GM19397 (cell line): ENCODE measurements at regions not wholly inside any gene's neighbourhood (a gene's known extent, or its start where the extent isn't known, plus 50 kb on each side); places are given as distances from the start of the nearest gene placed in this dataset.
"Not testable (repeated sequence)": the region's sequence is repeated elsewhere in the genome, so short reads cannot be mapped to it uniquely, and the experiment has no call there.

ENCODE experiments used
- ATAC-seq: cut with Tn5 transposase; IDR thresholded peaks from one replicate; pipeline ENCODE4 v1.9.1; 2021; ENCODE audit warnings: mild to moderate bottlenecking, moderate library complexity; ENCODE audit not compliant: unreplicated experiment

DNA sequence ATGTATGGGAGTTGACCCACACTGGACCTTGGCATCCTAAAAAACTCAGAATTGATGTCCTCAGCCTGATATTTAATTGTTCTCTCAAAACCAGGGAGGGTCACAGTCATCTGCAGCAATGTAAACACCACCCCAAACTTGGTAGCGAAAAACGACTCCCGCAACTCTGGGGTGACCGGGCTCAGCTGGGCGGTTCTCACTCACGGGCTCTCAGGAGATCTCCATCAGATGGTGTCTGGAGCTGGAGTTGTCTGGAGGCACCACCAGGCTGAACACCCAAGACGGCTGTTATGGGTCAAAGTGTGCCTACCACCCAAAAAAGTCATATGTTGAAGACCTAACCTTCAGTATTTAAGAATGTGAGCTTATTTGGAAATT, 50.9 kb upstream of the NXT1 start:
- ATAC-seq = no peak

DNA sequence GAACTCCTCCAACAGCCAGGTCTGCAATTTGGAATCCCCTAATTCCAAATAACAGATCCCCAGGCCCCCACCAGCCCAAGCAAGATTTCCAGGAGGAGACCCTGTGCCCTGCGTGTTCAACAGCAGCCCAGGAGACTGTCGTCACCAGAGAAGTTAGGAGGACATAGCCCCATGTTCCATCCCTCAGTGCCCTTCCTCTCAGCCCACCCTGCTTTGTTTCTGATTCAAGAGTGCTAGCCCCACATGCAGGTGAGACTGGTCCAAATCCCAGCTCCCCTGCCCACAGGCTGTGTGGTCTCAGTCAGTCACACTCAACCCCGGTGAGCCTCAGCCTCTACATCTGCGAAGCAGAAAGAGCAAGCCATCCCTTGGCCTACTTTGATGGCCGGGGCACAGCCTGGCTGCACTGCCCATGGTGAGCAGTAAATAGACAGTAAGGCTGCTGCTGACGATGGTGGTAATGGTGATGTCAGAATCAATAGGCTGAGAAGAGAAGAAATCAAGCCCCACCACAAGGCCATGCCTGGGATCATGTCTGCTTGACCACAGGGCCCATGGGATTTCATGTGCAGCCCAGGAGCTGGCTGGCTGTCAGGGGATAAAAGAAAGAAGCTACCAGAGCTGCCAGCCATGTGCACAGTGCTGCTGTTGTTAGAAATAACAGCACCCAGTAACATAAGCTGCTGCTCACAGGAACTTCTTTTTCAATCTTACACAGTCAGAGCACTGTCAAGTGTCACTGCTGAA, 51.5 kb upstream of the NXT1 start:
- no peak for ATAC-seq

DNA sequence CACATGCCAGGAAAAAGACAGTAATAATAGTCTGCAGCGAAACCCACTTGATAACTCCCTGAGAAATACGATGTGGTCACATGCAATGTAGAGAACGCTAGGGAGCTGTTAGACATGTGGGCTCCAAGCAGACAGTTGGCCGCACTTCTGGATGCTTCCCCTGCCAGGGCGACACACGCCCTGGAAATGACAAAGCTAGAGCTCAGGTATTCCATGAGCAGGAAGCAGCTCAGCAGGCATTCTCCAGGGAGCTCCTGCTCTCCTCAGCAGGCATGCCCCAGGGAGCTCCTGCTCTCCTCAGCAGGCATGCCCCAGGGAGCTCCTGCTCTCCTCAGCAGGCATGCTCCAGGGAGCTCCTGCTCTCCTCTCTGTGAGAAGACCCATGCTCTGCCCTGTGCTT, 52.4 kb upstream of the NXT1 start:
- ATAC-seq = no peak

DNA sequence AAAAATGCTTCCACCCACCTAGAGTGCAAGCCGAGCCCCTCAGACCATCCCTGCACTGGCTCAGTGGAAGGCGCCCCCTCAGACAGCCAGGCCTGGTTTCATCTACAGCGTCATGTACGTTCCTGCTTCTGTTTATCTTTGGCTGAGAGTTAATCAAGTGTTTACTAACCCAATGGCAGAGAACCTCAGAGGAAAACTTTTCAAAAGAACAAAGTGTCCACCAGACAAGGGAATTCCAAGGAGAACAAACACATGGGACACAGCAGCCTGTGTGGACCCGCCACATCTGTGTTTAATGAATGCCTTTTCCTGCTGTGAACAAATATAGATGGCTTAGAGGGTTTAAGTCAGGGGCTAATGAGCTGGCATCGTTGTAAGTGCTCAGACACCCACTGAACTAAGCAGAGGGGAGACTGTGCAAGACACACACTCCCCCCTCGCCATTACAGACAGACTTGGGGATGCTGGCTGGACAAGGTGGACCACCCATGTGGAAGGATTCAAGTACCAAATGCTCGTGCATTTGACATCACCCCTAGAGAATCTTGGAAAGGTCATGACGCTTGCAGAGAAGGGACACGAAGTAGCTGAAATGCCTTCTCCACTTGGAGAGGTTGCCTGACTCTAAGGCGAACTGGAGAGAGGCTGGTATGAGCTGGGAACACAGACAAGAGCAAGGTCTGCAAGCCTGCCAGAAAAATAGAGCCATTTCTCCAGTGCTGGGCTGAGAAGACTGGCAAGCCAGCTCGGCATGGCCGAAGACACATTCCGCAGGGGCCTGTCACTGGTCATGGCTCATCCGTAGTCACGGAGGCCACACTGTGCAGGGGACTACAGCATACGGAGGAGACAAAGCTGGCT, 53.5 kb upstream of the NXT1 start:
- ATAC-seq = no peak

DNA sequence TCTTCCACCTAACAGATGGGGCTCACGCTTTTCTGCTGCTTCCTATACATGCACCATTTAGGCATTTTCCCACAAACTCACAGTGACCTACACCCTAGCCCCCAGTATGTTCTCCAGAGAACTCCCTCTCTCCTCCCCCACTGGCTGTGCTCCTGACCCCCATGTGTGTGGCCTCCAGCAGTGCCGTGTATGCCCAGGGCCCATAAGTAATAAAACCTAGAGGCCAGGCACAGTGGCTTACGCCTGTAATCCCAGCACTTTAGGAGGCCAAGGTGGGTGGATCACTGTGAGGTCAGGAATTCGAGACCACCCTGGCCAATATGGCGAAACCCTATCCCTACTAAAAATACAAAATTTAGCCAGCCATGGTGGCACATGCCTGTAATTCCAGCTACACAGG, 54.7 kb upstream of the NXT1 start:
- ATAC-seq = no peak

DNA sequence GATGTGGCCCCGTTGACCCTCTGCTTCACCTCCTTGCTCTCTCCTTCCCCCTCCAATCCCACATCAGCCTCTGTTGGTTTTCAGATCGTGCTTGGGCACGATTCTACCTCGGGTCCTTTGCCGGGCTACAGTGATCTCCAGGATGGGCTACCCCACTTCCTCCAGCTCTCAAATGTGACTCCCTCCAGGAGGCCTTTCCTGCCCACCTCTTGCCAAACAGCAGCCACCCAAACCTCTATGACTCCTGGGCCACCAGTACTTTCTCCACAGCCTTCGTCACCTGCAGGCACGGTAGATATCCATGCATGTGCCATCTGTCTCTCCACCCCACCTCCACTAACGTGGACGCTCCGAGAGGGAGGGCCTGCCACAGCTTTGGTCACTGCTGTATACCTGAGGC, 55.9 kb upstream of the NXT1 start:
- ATAC-seq = no peak

DNA sequence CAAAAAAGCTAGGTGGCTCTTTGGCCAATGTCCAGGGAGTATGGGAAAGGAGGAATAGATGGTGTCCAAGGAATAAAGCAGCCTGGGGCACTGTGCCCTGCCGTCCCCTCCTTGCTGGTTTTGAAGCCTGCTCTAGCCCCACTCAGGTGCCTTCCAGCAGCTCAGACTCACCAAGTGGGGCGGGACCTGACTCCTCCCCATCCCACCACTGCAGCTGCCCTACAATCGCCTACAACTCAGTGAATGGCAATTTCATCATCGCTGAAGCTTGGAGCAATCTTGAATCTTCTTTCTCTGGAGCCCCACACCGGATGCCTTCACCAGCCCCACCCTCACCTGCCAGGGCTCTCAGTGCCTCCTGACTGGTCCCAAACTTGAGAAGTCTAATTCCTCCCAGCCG, 56.4 kb upstream of the NXT1 start:
- no peak for ATAC-seq

DNA sequence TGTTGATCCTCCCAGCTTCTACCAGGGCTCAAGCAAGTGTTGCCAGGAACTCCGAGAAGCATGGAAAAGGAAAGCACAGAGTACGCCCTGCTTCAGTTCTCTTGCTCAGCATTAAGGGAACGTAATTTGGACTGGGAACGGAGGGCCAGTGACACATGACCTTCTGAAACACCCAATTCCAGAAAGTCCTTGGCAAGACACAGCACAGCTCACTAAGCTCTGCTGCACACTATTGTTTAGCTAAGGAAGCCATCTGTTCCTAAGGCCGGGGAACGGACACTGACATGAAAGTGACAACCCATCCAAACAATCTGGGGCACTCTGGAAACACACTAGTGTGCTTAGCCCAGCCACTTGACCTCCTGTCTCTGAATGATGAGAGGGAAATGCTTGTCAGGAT, 56.9 kb upstream of the NXT1 start:
- no peak for ATAC-seq

DNA sequence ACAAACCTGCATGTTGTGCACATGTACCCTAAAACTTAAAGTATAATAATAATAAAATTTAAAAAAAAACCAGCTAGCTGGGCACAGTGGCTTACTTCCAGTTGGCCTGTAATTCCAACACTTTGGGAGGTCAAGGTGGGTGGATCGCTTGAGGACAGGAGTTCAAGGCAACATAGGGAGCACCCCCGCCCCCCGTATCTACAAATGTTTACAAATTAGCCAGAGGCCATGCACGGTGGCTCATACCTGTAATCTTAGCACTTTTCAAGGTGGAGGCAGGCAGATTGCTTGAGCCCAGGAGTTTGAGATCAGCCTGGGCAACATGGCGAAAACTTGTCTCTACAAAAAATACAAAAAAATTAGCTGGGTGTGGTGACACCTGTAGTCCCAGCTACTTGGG, 58.3 kb upstream of the NXT1 start:
- ATAC-seq = not testable (repeated sequence)

DNA sequence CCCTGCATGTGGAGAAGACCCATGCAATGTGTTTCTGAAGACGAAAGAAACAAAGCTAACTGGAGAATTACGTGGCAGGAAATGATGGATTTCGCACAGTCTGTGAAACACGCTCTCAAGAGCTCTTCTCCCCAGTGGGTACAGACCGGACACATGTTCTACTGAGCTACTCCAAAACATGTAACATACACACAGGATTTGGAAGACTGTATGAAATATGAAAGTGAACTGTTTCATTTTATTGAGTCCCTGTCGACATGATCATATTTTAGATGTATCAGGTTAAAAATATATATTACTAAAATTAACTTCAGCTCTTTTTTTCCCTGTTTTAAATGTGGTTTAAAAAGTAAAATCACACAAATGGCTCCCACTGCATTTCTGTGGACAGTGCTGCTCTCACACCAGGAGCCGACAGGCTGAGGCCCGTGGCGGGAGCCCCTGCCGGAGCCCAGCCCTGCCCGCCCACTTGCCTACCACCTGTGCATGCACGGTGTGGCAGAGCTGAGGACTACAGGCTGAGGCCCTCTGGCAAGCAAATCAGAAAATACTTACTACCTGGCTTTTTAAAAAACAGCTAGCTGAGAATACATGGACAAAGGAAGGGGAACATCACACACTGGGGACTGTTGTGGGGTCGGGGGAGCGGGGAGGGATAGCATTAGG, 58.9 kb upstream of the NXT1 start:
- no peak for ATAC-seq

DNA sequence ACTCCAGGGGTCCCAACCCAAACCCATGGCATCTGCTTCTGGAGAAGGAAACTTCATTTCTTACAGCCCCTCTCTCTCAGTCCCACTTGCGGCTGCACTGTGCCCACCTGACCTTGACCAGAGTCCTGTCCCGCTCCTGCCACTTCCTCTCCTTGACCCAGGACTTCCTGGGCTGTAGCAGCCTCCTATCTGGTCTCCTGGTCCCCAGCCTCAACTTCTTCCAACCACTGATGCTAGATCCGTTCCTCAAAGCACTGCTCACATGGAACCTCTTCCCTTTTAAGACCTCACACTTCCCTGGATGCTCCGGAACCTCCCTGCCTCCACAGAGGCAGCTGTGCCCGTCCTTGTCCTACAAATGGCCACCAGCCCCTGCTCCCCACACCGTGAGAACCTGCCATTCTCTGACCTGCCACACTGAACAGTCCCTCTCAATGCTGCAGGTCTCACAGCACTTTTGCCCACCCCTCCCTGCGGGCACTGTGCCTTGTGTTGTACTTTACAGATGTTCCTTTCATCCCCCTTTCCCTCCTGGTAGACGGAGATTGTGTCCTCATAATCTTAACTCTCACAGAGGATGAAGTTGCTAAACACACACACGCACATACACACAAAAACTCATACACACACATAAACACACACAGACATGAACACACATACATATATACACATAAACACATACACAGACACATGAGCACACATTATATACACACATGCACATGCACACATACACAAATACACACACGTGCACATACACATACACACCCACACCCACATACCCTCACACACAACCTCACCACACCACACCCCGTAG, 59.6 kb upstream of the NXT1 start:
- ATAC-seq = no peak

DNA sequence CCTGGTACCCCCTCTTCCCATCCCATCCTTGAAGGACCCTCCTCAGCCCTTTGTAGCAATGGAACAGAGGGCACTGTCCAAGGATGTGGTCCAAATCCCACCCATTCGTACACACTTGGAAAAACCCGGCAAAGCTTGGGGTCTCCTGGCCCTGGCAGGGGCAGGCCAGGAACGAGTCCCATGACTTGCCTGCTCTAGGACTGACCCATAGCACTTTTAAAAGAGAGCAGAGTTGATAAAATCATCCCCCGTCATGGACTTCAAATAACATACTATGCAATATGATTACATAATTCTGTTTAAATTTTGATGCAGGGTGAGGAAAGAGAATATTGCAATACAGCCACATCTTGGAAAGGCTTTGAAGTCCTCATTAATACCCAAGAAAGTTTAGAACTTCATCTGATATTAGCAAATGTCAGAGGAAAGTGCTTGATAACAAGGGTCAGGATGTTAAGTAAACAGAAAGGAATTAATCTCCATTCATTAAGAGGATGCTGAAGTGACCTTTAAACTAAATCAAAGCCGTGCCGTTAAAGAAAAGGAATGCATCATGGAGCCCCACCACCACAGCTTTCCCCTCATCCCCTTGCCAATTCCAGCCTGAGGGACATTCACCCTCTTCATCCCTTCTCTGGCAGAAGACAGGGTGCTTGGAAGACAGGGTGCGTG, 60.7 kb upstream of the NXT1 start:
- no peak for ATAC-seq

DNA sequence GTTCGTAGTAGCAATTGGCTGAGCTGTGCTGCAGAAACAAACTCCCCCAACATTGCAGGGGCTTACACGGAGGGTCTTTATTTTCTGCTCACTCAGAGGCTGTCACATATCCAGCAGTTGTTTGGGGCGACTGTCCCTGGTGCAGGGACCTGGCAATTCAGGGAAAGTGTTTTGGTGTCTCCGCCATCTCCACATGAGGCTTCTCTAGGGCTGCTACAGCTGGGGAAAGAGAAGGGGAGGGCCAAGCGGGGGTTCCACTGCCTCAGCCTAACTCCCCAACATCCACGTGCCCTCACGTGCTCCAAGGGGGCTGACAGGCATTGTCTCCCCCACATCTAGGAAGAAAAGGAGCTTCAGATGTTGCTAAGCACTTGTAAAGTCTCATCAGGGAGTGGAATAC, 61.3 kb upstream of the NXT1 start:
- ATAC-seq = no peak

DNA sequence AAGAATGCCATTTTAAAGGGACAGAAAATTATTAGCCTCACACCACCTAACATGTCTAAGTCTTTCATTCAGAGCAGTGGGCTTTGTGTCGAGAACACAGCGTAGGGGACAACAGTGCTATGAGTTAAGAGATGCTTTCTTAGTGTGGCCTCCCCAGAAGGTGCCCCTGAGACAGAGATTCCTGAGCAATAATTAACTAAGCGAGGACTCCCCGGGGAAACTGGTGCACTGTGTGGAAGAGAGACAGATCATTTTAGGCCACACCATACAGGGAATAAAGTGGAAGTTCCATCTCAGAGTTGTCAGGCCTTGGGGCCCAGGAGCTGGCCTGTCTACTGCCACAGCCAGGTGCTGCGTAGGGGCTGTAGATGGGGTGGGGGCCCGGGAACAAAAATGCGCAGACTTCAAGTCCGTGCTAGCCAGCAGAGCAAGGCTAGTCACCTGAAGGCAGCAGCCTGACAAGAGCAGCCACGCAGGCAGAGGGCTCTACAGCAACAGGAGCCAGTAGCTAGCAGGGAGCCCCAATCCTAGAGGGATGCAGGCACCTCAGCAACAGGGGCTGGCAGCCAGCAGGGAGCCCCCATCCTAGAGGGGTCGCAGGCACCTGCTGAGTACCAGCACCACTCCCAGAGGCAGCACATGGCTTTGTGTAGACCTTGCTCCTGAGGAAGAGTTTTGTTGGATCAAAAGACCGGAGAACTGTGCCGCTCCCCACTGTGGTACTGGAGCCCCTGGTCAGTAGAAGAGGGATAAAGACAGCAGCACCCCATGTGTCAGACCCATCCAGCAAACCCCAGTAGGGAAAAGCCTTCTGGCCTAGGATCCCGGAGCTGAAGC, 63.0 kb upstream of the NXT1 start:
- ATAC-seq = no peak

DNA sequence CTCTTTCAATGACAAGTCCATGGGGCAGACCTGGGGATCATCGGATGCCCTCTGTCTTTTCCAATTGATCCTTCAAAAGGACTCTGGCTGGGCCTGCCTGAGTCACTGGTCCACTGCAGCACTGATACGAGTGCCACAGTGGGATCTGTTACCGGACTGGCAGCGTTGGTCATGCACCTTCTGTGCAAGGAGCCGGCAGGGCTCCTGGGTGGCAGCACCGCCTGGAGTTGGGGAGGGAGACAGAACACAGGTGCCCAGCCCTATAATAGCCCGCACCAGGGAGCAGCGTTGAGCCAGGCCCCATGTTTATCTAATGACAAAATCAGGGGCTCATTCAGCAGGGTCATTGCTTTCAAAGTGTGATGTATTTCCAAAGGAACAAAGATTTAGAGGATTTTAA, 64.2 kb upstream of the NXT1 start:
- no peak for ATAC-seq

DNA sequence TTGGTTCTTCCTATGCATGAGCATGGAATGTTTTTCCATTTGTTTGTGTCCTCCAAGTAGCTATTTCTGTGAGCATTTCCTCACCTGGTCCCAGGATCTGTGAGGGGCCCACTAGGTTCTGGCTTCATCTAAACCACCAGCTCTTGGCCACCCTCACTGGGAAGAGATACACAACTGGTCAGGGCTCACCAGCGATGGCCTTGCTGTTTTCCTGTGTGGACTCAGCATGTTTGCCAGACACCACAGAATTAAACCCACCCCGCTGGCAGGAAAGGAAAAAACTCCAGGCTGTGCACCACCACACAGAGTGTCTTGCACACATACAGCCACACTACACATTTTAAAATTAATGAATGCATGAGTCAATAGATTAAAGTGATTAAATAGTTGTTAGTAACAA, 65.1 kb upstream of the NXT1 start:
- ATAC-seq = no peak

DNA sequence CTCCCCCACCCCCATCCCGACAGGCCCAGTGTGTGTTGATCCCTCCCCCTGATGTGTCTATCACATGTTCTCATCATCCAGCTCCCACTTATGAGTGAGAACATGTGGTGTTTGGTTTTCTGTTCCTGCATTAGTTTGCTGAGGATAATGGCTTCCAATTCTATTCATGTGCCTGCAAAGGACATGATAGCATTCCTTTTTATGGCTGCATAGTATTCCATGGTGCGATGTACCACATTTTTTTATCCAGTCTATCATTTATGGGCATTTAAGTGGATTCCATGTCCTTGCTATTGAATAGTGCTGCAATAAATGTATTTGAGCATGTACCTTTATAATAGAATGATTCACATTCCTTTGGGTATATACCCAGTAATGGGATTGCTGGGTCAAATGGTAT, 66.6 kb upstream of the NXT1 start:
- ATAC-seq = no peak

DNA sequence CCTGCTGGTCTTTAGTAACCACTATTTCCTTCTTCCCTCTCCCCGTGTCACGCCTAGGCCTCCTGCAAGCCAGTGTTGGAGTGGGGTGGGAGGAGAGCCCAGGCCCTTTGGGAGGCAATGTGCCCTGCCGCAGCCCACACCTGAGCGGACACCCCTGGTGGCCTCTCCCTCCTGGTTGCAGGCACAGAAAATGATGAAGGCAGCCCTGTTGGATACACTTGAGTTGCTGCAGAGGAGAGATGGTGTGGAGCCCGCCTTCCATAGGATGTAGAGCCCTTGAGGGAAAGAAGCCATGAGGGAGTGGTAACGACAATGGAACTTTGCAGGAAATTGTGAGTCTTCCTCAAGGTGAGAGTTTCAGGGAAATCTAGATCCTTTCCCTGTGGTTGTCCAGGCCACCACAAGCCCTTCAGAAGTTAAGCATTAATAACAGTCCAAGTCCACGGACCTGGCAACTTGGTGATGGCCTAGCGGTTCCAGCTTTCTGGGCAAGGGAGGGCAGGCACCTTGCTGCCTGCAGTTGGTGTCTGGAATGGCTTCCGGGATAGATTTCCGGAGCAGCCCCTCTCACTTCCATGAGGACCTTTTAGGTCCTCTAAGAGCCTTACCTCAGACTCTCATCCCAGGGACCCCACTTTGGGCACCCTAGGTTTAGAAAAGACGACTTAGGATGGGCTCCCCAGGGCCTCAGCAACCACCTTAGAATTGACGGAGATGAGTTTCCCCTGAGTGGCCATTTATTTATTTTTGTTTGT, 67.3 kb upstream of the NXT1 start:
- ATAC-seq = no peak

DNA sequence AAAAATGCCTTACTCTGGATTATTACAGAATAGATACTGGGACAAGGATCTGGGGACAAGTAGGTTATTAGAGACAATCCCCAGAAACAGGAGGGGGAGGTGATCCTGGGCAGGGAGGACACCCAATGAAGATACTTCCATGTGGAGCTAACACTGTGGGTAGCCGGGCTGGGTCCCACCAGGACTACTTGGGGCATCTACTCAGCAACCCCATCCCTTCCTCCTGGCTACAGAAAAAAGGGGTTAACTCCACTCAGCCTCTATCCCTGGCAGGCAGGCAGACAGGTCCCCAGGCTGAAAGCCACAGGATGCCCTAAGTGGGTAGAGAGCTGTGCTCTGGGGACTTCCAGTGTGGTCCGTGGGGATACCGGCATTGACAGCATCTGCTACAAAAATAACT, 68.0 kb upstream of the NXT1 start:
- no peak for ATAC-seq
